Activated CD4-positive, alpha-beta T cell treated with anti-CD3 and anti-CD28 coated beads, Interleukin-2, amount 50 U/mL, for 1 hour (primary cell): ENCODE measurements at regions not wholly inside any gene's neighbourhood (a gene's known extent, or its start where the extent isn't known, plus 50 kb on each side); places are given as distances from the start of the nearest gene placed in this dataset.

ENCODE experiments used
- DNase-seq: peaks from one replicate; pipeline ENCODE4 v3.0.0-alpha.2; 2020

DNA sequence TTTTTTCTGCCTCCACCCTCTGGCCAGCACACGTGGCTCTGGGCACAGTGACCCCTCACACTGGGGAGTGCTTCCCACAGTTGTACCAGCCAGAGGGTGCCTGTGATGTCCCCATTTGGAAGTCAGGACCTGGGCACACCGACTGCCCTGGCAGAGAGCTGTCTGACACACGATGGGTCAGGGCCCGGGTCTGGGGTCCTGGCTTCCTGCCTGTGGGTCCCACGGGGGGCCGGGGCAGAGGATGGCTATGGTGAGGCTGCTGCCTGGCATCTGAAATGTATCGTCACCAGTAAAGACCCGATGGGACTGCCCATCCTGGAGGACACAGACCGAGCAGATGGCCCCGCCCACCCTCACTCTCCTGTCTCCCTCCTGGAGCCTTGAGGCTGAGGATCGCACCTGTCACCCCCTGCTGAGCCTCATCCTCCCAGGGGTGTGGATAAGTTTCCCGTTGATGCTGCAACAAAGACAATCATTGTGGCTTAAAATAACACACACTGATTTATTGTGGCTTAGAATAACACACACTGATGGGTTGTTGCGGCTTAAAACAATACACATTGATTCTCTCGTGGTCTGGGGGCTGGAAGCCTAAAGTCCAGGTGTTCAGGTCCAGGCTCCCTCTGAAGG lies 88.8 kb upstream of the TTC34 start:
- no peak for DNase-seq

DNA sequence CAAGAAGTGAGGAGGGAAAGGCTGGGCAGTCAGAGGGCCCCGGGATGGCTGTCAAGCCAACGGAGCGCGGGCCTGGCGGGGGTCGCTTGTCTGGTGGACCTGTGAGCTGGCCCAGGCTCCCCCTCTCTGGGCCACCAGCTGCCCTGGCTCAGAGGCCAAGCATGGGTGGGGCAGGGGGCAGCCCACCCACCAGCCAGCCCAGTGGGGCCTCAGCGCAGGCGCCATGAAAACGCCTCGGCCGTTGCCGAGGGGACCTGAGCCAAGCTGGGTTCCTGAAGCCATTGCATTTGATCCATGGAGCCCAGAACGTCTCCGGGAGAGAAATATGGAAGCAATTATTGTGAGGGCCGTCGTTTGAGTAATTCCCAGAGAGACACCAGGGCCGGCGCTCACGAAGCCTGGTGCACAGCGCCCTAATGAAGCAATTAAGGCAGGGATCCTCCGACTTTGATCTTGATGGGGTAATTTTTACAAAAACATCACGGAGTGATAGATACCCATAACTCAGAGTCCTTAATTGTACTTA lies 90.5 kb upstream of the TTC34 start:
- no peak for DNase-seq

DNA sequence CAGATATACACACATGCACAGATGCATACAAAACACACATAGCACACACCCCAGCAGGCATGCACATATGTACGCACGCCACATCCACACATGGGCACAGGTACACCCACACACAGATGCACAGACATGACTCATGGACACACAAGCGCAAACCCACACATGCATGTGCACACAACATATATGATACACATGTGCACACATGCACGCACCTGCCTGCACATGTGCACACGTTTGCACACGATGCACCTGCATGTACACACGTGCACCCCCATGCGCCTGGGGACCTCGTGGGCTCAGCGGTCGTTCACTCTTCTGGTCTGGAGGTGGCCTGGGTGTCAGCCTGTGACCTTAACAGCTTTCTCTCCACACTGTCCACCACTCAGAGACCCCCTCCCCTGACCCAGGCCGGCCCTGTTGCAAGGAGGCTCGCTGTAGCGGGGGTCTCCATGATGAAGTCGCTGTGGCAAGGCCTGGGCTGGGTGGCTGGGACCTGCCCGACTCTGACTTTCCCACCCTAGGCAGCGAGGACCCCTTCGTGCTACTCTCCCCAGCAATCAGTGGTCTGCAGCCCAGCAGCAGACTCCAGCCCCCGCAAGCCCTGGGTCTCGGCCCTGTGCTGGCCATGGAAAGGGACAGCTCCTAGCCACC lies 92.1 kb upstream of the TTC34 start:
- no peak for DNase-seq

GRCh38 chr1:2894381-2895041 lies 93.0 kb upstream of the TTC34 start:
- peak; percentile 37 for DNase-seq

DNA sequence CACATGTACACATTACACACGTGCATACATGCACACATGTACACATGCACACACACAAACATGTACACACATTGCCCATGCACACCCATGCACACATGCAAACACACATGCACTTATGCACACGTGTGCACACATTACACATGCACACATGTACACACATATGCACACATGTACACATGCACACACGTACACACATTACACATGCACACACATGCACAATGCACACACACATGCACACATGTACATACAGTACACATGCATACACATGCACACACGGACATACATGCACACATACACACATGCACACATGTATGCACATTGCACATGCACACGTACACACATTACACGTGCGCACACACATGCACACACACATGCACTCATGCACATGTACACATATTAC lies 95.3 kb upstream of the TTC34 start:
- DNase-seq, result no peak

DNA sequence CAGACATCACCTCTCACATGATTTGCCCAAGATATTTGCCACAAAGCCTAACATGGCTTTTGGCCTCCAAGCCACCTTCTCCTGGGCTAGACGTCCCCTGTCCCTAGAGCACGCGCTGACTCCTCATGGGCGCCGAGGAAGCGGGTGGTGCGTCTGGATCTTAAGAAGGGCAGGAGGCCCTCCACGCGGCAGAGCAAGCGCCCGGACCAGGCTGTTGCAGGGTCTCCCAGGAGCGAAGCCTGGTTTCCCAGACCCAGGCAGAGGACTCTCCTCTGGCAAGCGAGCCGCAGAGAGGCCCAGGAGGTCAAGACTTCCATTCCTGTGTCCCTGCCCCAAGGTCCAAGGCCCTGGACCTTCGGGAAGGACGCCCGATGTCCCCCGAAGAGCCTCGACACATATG lies 101.7 kb upstream of the TTC34 start:
- no peak for DNase-seq

DNA sequence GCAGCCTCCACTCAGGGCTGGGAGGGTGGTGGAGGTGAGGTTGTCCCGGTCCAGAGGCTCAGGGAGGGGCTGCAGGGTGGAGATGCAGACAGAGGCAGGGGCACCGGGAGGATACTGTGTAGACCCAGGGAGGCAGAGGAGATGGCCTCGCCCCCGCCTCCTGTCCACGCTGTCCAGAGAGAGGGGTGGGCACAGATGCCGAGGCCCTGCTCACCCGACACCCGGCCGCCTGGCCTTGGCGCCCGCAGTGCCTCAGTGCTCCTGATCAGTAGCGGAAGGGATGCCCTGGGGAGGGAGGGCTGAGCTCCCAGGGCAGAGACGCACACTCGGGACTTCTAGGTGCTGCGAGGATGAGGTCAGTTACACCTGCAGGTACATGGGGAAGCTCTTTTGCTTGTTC lies 102.7 kb upstream of the TTC34 start:
- DNase-seq, result no peak

GRCh38 chr1:2905356-2905755 lies 103.9 kb upstream of the TTC34 start:
- DNase-seq, result no peak

DNA sequence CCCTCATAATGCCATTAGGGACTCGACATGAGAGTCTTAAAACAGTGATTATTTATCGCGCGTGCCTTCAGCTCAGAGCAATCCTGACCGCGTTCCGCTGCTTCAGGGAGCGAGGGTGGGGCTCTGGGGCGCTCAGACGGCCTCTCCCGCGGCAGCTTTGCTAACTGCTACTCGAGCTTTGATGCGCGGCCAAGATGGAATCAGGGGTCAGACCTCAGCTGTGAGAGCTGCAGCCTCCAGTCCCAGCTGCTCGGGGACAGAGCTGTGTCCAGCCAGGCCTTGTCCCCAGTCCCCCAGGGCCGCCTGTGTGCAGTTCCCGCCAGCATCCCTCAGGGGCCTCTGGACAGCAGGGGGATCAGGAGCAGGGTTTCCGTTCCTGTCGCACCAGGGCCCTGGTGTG lies 104.6 kb upstream of the TTC34 start:
- no peak for DNase-seq

- no peak for DNase-seq
Measured at GRCh38 chr1:2906620-2907019, 105.1 kb upstream of the TTC34 start.

DNA sequence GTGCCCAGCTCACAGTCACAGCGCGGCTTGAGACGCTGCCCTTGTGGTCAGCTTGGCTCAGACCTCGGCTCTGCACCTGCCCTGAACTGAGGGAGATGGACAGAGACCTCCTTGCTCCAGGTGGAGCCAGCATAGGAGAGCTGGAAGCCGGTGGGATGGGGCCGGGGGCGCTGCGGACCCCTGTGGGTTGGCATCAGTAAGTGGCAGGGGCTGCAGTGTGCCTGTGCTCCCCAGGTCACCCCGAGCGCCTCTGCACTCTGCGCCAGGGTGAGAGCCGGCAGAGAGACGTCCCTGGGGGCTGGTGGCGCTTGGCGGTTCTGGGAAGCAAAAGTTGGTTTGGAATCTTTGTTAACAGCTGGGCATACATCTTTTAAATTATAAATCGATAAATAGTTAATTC lies 105.6 kb upstream of the TTC34 start:
- no peak for DNase-seq

GRCh38 chr1:2908081-2908480 lies 106.6 kb upstream of the TTC34 start:
- DNase-seq, result no peak

DNA sequence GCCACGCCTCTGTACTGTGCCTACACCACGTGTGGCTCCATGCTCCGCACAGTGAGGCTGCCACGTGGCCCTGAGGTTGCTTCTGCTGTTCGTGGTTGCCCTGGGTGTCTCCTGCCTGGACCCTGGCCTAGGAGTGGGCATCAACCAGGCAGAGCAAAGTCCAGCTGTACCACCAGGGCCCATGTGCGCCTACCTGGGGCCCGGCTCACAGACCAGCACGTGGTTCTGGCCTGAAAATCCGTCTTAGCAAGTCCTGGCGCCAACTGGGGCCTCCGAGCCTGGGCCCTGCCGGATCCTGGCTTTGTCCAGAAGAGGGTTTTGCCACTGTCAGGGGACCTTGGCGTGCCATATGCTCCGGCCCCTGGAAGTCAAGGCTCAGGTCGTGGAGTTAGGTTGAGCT lies 107.1 kb upstream of the TTC34 start:
- no peak for DNase-seq

DNA sequence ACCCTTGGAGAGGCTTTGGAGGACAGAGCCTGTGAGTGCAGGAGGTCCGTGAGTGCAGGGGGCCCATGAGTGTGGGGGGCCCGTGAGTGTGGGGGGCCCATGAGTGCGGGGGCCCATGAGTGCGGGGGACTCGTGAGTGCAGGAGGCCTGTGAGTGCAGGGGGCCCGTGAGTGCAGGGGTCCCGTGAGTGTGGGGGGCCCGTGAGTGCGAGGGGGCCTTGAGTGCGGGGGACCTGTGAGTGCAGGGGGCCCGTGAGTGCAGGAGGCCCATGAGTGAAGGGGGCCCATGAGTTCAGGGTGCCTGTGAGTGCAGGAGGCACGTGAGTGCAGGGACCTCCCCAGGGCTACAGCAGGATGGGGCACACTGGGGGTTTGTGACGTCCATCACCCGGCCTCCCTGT lies 108.3 kb upstream of the TTC34 start:
- no peak for DNase-seq

DNA sequence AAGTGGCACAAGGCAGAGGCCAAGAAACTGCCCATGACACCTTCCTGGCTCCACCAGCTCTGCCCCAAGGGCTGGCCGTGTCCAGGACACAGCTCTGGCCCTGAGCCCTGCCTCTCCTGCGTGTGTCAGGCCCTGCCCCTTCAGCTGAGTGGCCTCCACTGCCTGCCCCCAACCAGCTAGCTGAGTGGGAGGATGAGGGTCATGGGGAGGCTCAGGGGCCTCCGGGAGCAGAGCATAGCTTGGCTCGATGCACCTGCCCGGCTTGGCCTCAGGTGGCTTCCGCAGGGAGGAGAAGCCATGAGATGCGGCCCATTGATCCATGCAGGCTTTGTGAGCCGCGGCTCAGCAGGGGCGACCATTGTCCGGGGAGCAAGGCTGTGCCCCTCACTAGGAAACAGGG lies 108.7 kb upstream of the TTC34 start:
- DNase-seq, result no peak

- DNase-seq, result no peak
Measured at GRCh38 chr1:2911421-2912178, 109.7 kb upstream of the ACTRT2 start.

- DNase-seq, result no peak
Measured at GRCh38 chr1:2912424-2913061, 108.7 kb upstream of the ACTRT2 start.

DNA sequence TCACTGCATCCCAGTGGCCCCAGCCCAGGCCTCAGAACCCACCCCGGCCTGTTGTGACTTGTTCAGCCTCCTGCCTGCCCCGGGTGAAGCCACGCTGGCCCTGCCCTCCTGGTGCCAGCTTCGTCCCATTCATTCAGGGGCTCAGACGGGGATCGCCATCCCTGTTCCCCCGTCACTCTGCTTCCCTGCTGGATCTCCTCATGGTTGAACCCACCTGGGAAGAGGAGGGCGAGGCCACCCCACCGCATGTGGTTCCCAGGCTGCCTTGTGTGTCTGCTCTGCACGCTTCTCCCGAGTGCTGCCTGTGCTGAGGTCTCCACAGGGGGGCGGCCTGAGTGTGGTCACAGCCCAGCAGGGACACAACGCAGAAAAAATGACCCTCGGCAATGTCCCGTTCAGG lies 108.2 kb upstream of the ACTRT2 start:
- DNase-seq, result no peak

DNA sequence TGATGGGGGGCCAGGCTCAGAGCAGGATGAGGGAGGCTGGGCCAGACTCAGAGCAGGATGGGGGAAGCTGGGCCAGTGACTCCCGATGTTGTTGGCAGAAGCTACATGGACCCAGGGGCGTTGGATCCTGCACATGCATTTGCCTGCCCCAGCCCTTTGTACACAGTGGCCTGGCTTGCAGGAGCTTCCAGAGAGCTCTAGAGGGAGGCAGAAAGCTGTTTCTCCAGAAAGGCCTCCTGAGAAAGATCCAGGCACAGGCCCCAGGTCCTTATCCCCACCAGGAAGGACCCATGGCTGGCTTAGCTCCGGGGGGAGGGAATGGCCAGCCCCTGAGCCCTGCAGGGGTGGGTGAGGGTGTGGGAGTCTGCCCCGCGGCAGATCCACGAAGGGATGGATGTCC lies 106.6 kb upstream of the ACTRT2 start:
- DNase-seq, result no peak

DNA sequence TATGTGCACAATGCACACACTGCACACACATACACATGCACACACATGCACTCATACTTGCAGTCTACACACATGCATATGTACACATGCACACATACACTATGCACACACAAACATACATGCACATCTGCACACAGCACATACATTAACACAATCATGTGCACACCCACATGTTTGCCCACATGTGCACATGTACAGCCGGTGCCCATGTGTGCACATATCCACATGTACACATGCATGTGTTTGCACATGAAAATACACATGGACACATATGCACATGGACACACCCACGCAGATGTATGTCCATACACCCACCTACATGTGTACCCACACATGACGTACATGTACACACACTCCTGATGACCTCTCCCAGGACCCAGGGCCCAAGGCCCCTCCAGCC lies 105.1 kb upstream of the ACTRT2 start:
- no peak for DNase-seq

- DNase-seq, result no peak
Measured at GRCh38 chr1:2916706-2917105, 104.6 kb upstream of the ACTRT2 start.

GRCh38 chr1:2917284-2917683 lies 104.0 kb upstream of the ACTRT2 start:
- no peak for DNase-seq

GRCh38 chr1:2918441-2918840 lies 102.8 kb upstream of the ACTRT2 start:
- no peak for DNase-seq
